ENCODE measurements at regions not wholly inside any gene's neighbourhood (a gene's known extent, or its start where the extent isn't known, plus 50 kb on each side); places are given as distances from the start of the nearest gene placed in this dataset.

DNA sequence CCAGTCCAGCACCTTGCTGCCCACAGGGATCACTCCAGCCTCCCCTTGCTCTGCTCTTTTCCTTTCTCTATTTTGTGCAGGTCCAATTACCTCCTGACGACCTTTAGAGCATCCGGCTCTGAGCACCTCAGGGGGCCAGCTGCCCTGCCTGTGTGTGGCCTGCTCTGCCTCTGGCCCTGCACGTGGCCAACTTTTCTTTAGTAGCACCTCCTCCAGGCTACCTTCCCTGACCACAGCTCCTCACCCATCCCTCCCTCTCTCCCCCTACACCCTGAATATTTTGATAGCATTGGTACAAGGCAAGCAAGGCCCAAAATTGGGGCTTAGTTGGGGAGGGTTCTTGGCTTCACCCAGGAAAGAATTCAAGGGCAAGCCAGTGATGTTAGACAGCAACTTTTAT lies 66.9 kb upstream of the PRR20G start:
- Mint-ChIP-seq H3K36me3 (ENCODE audit: low read depth, unreplicated experiment) (peaks cover 7% of the 10 kb centered on the region), H3K4me1 (ENCODE audit: unreplicated experiment) (no peaks in the 10 kb centered on the region), H3K27ac (ENCODE audit: unreplicated experiment) (no peak overlapping the region), H3K9me3 (ENCODE audit: unreplicated experiment) (peaks cover 12% of the 10 kb centered on the region), H3K4me3 (ENCODE audit: unreplicated experiment) (no peak overlapping the region), H3K27me3 (ENCODE audit: unreplicated experiment) (peaks cover 5% of the 10 kb centered on the region)
- no peak for DNase-seq (ENCODE audit: low spot score)
- TF ChIP-seq, protein P1, sequence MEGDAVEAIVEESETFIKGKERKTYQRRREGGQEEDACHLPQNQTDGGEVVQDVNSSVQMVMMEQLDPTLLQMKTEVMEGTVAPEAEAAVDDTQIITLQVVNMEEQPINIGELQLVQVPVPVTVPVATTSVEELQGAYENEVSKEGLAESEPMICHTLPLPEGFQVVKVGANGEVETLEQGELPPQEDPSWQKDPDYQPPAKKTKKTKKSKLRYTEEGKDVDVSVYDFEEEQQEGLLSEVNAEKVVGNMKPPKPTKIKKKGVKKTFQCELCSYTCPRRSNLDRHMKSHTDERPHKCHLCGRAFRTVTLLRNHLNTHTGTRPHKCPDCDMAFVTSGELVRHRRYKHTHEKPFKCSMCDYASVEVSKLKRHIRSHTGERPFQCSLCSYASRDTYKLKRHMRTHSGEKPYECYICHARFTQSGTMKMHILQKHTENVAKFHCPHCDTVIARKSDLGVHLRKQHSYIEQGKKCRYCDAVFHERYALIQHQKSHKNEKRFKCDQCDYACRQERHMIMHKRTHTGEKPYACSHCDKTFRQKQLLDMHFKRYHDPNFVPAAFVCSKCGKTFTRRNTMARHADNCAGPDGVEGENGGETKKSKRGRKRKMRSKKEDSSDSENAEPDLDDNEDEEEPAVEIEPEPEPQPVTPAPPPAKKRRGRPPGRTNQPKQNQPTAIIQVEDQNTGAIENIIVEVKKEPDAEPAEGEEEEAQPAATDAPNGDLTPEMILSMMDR (IDR thresholded peaks at IDR 0.05; ENCODE audit: unreplicated experiment) = no peak

DNA sequence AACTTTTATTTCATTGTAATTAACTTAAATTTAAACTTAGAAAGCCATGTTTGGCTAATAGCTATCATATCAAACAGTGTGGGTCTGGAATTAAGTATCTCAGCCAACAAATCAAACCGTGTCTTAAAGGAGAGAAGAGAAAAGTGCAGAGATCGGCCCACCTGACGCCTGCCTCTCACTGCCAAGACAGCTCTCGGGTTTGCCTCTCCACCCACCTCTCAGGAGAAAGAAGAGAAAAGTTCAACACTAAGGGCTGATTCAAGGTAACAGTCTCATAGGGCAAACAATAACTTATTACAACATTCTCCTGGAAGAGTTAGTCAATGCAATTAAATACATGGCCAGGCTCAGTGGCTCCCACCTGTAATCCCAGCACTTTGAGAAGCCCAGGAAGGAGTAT lies 64.8 kb upstream of the PRR20G start:
- no peaks in the 10 kb centered on the region for H3K4me1 Mint-ChIP-seq (ENCODE audit: unreplicated experiment)
- no peak overlapping the region for H3K4me3 Mint-ChIP-seq (ENCODE audit: unreplicated experiment)
- no peak for DNase-seq (ENCODE audit: low spot score)
- TF ChIP-seq, protein P1 (IDR thresholded peaks at IDR 0.05; ENCODE audit: unreplicated experiment) = no peak
- H3K9me3 Mint-ChIP-seq (ENCODE audit: unreplicated experiment) = peaks cover 12% of the 10 kb centered on the region
- peaks cover 3% of the 10 kb centered on the region for H3K27me3 Mint-ChIP-seq (ENCODE audit: unreplicated experiment)
- H3K36me3 Mint-ChIP-seq (ENCODE audit: low read depth, unreplicated experiment) = peaks cover 7% of the 10 kb centered on the region
- H3K27ac Mint-ChIP-seq (ENCODE audit: unreplicated experiment) = no peak overlapping the region

DNA sequence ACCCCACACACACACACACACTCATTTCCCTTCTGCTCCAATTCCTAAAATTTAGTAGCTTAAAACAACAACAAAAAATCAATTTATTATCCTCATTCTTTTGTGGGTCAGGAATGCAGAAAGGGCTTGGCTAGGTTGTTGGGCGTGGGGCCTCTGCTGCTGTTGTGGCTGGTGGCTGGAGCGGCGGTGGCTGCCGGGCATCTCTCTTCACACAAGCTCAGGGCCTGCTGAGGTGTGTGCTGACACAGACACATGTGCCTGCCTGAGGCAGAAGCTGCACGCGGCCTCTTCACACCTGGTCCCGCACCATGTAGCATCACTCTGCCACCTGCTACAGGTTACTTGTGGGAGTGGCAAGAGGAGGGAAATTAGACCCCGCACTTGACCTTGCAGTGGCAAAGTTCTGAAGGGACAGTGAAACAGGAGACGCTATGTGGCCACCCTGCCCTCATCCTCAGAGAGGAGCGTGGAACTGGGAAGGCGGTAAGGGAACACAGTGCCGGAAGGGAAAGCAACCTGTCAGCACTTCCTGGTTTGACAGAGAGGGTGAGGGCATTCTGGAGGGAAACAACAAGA lies 64.0 kb upstream of the PRR20G start:
- no peak overlapping the region for H3K27ac Mint-ChIP-seq (ENCODE audit: unreplicated experiment)
- peaks cover 2% of the 10 kb centered on the region for H3K27me3 Mint-ChIP-seq (ENCODE audit: unreplicated experiment)
- H3K36me3 Mint-ChIP-seq (ENCODE audit: low read depth, unreplicated experiment) = no peaks in the 10 kb centered on the region
- H3K4me1 Mint-ChIP-seq (ENCODE audit: unreplicated experiment) = no peaks in the 10 kb centered on the region
- DNase-seq (ENCODE audit: low spot score) = no peak
- H3K4me3 Mint-ChIP-seq (ENCODE audit: unreplicated experiment) = no peak overlapping the region
- peaks cover 7% of the 10 kb centered on the region for H3K9me3 Mint-ChIP-seq (ENCODE audit: unreplicated experiment)
- TF ChIP-seq, protein P1 (IDR thresholded peaks at IDR 0.05; ENCODE audit: unreplicated experiment) = no peak

DNA sequence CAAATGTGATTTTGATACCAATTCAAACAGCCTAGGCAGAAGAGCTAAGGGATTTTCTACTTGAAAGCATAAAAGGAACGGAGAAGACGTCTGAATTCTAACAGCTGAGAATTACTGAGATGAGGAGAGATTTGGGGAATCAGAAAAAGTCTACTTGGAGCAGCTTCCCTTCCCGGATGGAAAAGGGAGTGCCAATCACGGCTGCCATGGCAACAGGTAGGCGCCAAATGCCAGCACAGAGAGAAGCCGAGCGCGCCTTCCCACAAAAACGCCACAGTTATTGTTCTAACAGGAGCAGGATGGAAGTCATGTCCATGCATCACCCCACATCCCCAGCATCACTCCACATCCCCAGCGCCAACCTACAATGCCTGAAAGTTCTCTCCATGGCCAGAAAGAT lies 63.5 kb upstream of the PRR20G start:
- peaks cover 2% of the 10 kb centered on the region for H3K27me3 Mint-ChIP-seq (ENCODE audit: unreplicated experiment)
- TF ChIP-seq, protein P1 (IDR thresholded peaks at IDR 0.05; ENCODE audit: unreplicated experiment) = no peak
- H3K4me3 Mint-ChIP-seq (ENCODE audit: unreplicated experiment) = no peak overlapping the region
- no peaks in the 10 kb centered on the region for H3K4me1 Mint-ChIP-seq (ENCODE audit: unreplicated experiment)
- no peak for DNase-seq (ENCODE audit: low spot score)
- H3K27ac Mint-ChIP-seq (ENCODE audit: unreplicated experiment) = no peak overlapping the region
- no peaks in the 10 kb centered on the region for H3K36me3 Mint-ChIP-seq (ENCODE audit: low read depth, unreplicated experiment)
- peaks cover 6% of the 10 kb centered on the region for H3K9me3 Mint-ChIP-seq (ENCODE audit: unreplicated experiment)

DNA sequence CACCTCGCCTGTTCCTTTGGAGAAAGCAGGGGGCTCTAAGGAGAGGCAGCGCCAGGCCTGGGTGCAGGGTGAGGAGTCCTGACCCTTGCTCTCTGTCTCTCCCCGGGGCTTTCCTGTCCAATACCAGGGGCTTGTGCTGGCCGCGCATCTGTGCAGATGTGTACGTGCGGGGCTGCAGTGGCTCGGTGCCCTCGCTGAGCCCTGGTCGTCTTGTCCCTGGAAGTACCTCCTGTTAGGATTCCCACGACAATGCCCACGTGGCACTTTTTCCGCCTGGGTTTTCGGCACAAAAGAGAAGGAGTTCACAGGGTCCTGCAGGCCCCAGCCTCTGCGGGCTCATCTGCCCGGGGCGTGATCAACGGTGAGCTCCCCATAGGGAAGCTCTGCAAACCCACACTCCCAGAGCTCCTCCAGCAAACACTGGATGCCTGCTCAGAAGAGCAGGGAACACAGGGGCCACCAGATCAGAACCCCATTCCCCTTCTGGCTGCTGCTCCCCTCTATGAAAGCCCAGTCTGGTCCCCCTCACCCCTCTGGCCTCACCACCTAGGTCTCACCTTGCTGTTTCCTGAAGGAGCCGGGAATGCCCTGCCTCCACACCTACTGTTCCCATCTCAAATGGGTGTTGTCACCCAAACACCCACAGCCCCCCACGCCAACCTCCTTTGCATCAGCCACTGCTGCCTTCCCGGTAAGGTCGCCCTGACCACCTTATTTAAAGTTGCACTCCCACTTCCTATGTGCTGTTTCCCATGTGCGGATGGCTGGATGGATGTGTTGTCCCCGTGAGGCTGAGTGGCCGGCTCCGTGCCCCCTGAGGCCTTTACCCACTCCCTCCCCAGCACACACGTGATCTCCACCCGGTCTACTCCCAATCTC lies 62.6 kb upstream of the PRR20G start:
- no peak overlapping the region for H3K4me3 Mint-ChIP-seq (ENCODE audit: unreplicated experiment)
- H3K36me3 Mint-ChIP-seq (ENCODE audit: low read depth, unreplicated experiment) = no peaks in the 10 kb centered on the region
- TF ChIP-seq, protein P1 (IDR thresholded peaks at IDR 0.05; ENCODE audit: unreplicated experiment) = no peak
- H3K4me1 Mint-ChIP-seq (ENCODE audit: unreplicated experiment) = no peaks in the 10 kb centered on the region
- peaks cover 2% of the 10 kb centered on the region for H3K27me3 Mint-ChIP-seq (ENCODE audit: unreplicated experiment)
- H3K9me3 Mint-ChIP-seq (ENCODE audit: unreplicated experiment) = peaks cover under 1% of the 10 kb centered on the region
- no peak overlapping the region for H3K27ac Mint-ChIP-seq (ENCODE audit: unreplicated experiment)
- no peak for DNase-seq (ENCODE audit: low spot score)

Data from endothelial cell (in vitro differentiated cells).